AG10803 (cell line): ENCODE measurements at regions not wholly inside any gene's neighbourhood (a gene's known extent, or its start where the extent isn't known, plus 50 kb on each side); places are given as distances from the start of the nearest gene placed in this dataset.

ENCODE experiments used
- DNase-seq: peaks from one replicate; pipeline ENCODE4 v3.0.0; 2010; ENCODE audit warnings: low read depth
- H3K4me3 ChIP-seq: 2 replicates; pipeline ENCODE4 v1.5.1; 2011; ENCODE audit warnings: mild to moderate bottlenecking, low read length, control low read depth
- CTCF ChIP-seq: conservative IDR thresholded peaks from 2 replicates; pipeline ENCODE4 v1.5.1; 2011; ENCODE audit warnings: mild to moderate bottlenecking, low read length, control low read depth, inconsistent platforms

GRCh38 chr18:27780061-27780745 lies 396.7 kb downstream of the CDH2 start:
- DNase-seq = no peak
- no peak overlapping the region for H3K4me3 ChIP-seq
- no peak for TF ChIP-seq CTCF

- DNase-seq = no peak
- H3K4me3 ChIP-seq = no peak overlapping the region
- TF ChIP-seq CTCF = no peak
These were observed 398.0 kb downstream of the CDH2 start for GRCh38 chr18:27778925-27779324.

GRCh38 chr18:27778441-27778840 lies 398.5 kb downstream of the CDH2 start:
- TF ChIP-seq CTCF = peak; percentile 62
- peak; percentile 17 for DNase-seq

GRCh38 chr18:27772081-27772480 lies 404.8 kb downstream of the CDH2 start:
- no peak overlapping the region for H3K4me3 ChIP-seq
- no peak for TF ChIP-seq CTCF
- DNase-seq = no peak

More at GRCh38 chr18:27778441-27778840, 398.5 kb downstream of the CDH2 start:
- H3K4me3 ChIP-seq = no peak overlapping the region

- no peak for TF ChIP-seq CTCF
- no peak overlapping the region for H3K4me3 ChIP-seq
- no peak for DNase-seq
These were observed 405.4 kb downstream of the CDH2 start for GRCh38 chr18:27771571-27771970.

GRCh38 chr18:27769152-27769551 lies 407.8 kb downstream of the CDH2 start:
- no peak for TF ChIP-seq CTCF

GRCh38 chr18:27763936-27764335 lies 413.0 kb downstream of the CDH2 start:
- DNase-seq = no peak
- no peak overlapping the region for H3K4me3 ChIP-seq
- no peak for TF ChIP-seq CTCF

More at GRCh38 chr18:27769152-27769551, 407.8 kb downstream of the CDH2 start:
- H3K4me3 ChIP-seq = no peak overlapping the region
- no peak for DNase-seq
